Vagina (tissue), 2 donors: ENCODE measurements at regions not wholly inside any gene's neighbourhood (a gene's known extent, or its start where the extent isn't known, plus 50 kb on each side); places are given as distances from the start of the nearest gene placed in this dataset.
"Not testable (repeated sequence)": the region's sequence is repeated elsewhere in the genome, so short reads cannot be mapped to it uniquely, and the experiment has no call there.

Experiments used
- CTCF ChIP-seq, 3 experiments: fragments of 450-650 bp in 2 of 3; fragments of 200-600 bp in 1 of 3; sonication (generic) in 1 of 3; IDR thresholded peaks; one replicate each; pipeline ENCODE4 v1.5.1; 2017 to 2019; ENCODE audit warnings: antibody characterized with exemption in 3 of 3, mild to moderate bottlenecking in 2 of 3, moderate library complexity in 2 of 3
- POLR2A ChIP-seq, 2 donors: fragments of 450-650 bp; IDR thresholded peaks; one replicate each; pipeline ENCODE4 v1.6.1; 2017; ENCODE audit warnings: antibody characterized with exemption in 2 of 2, mild to moderate bottlenecking in 2 of 2, moderate library complexity in 2 of 2
- POLR2AphosphoS5 ChIP-seq, 2 donors: sonication (generic); formaldehyde crosslinking; IDR thresholded peaks; one replicate each; pipeline ENCODE4 v1.9.0; 2017; ENCODE audit warnings: antibody characterized with exemption in 2 of 2, mild to moderate bottlenecking in 2 of 2, low read depth in 1 of 2; ENCODE audit not compliant: insufficient read depth in 1 of 2

GRCh38 chr17:64800987-64801386 is 118.3 kb downstream of the LRRC37A3 start:
- not testable (repeated sequence) for TF ChIP-seq CTCF (IDR thresholded peaks at IDR 0.05); POLR2AphosphoS5 (IDR thresholded peaks at IDR 0.05; ENCODE audit: insufficient read depth in 1 of 2, low read depth in 1 of 2); POLR2A (IDR thresholded peaks at IDR 0.05)
